ENCODE measurements at regions not wholly inside any gene's neighbourhood (a gene's known extent, or its start where the extent isn't known, plus 50 kb on each side); places are given as distances from the start of the nearest gene placed in this dataset.

- DNase-seq (ENCODE audit: low spot score): no peak
Measured at GRCh38 chr2:134144651-134145050, 109.2 kb upstream of the MGAT5 start.

- DNase-seq (ENCODE audit: low spot score): no peak
Measured at GRCh38 chr2:134145519-134145918, 108.4 kb upstream of the MGAT5 start.

- no peak for DNase-seq (ENCODE audit: low spot score)
Measured at GRCh38 chr2:134146161-134146560, 107.7 kb upstream of the MGAT5 start.

GRCh38 chr2:134146620-134147019 is 107.3 kb upstream of the MGAT5 start:
- peak; percentile 71 for DNase-seq (ENCODE audit: low spot score)

- no peak for DNase-seq (ENCODE audit: low spot score)
Measured at GRCh38 chr2:134148172-134148571, 105.7 kb upstream of the MGAT5 start.

- no peak for DNase-seq (ENCODE audit: low spot score)
Measured at GRCh38 chr2:134148843-134149472, 104.9 kb upstream of the MGAT5 start.

- DNase-seq (ENCODE audit: low spot score): no peak
Measured at GRCh38 chr2:134149904-134150303, 104.0 kb upstream of the MGAT5 start.

GRCh38 chr2:134150760-134151159 is 103.1 kb upstream of the MGAT5 start:
- no peak for DNase-seq (ENCODE audit: low spot score)

GRCh38 chr2:134152045-134153010 is 101.5 kb upstream of the MGAT5 start:
- DNase-seq (ENCODE audit: low spot score): no peak

- DNase-seq (ENCODE audit: low spot score): no peak
Measured at GRCh38 chr2:134153294-134153880, 100.5 kb upstream of the MGAT5 start.

GRCh38 chr2:134154246-134154645 is 99.6 kb upstream of the MGAT5 start:
- no peak for DNase-seq (ENCODE audit: low spot score)

GRCh38 chr2:134155134-134155533 is 98.7 kb upstream of the MGAT5 start:
- no peak for DNase-seq (ENCODE audit: low spot score)

- DNase-seq (ENCODE audit: low spot score): no peak
Measured at GRCh38 chr2:134158295-134158694, 95.6 kb upstream of the MGAT5 start.

GRCh38 chr2:134161170-134161547 is 92.7 kb upstream of the MGAT5 start:
- no peak for DNase-seq (ENCODE audit: low spot score)

- DNase-seq (ENCODE audit: low spot score): no peak
Measured at GRCh38 chr2:134163336-134163735, 90.5 kb upstream of the MGAT5 start.

GRCh38 chr2:134164306-134164705 is 89.6 kb upstream of the MGAT5 start:
- no peak for DNase-seq (ENCODE audit: low spot score)

- no peak for DNase-seq (ENCODE audit: low spot score)
Measured at GRCh38 chr2:134167015-134167414, 86.9 kb upstream of the MGAT5 start.

- no peak for DNase-seq (ENCODE audit: low spot score)
Measured at GRCh38 chr2:134169788-134170187, 84.1 kb upstream of the MGAT5 start.

GRCh38 chr2:134170294-134170693 is 83.6 kb upstream of the MGAT5 start:
- DNase-seq (ENCODE audit: low spot score): peak; percentile 68

- no peak for DNase-seq (ENCODE audit: low spot score)
Measured at GRCh38 chr2:134170700-134171099, 83.2 kb upstream of the MGAT5 start.

GRCh38 chr2:134173338-134174016 is 80.4 kb upstream of the MGAT5 start:
- no peak for DNase-seq (ENCODE audit: low spot score)

GRCh38 chr2:134174711-134175110 is 79.2 kb upstream of the MGAT5 start:
- no peak for DNase-seq (ENCODE audit: low spot score)

All from GM03348 (cell line).